22Rv1 (cell line): ENCODE measurements at regions not wholly inside any gene's neighbourhood (a gene's known extent, or its start where the extent isn't known, plus 50 kb on each side); places are given as distances from the start of the nearest gene placed in this dataset.

ENCODE experiments used
- CTCF ChIP-seq: fragments of 450-650 bp; IDR thresholded peaks from 2 replicates; pipeline ENCODE4 v1.5.1; 2017; ENCODE audit warnings: mild to moderate bottlenecking
- ZFX ChIP-seq: fragments of 450-650 bp; IDR thresholded peaks from 2 replicates; pipeline ENCODE4 v1.6.1; 2017; ENCODE audit warnings: antibody characterized with exemption, borderline replicate concordance

GRCh38 chr5:141773779-141774562 is 91.9 kb upstream of the ARAP3 start:
- no peak for TF ChIP-seq CTCF
- TF ChIP-seq ZFX, result no peak
